HG02852 (cell line): ENCODE measurements at regions not wholly inside any gene's neighbourhood (a gene's known extent, or its start where the extent isn't known, plus 50 kb on each side); places are given as distances from the start of the nearest gene placed in this dataset.

Source experiments
- ATAC-seq: cut with Tn5 transposase; IDR thresholded peaks from one replicate; pipeline ENCODE4 v1.9.1; 2021; ENCODE audit warnings: mild to moderate bottlenecking, moderate library complexity; ENCODE audit not compliant: unreplicated experiment

- ATAC-seq, result no peak
Measured at GRCh38 chr10:78620985-78621799, 447.6 kb upstream of the ZMIZ1 start.

GRCh38 chr10:78623578-78624215, 445.1 kb upstream of the ZMIZ1 start:
- no peak for ATAC-seq

GRCh38 chr10:78624791-78625190, 444.0 kb upstream of the ZMIZ1 start:
- no peak for ATAC-seq

DNA sequence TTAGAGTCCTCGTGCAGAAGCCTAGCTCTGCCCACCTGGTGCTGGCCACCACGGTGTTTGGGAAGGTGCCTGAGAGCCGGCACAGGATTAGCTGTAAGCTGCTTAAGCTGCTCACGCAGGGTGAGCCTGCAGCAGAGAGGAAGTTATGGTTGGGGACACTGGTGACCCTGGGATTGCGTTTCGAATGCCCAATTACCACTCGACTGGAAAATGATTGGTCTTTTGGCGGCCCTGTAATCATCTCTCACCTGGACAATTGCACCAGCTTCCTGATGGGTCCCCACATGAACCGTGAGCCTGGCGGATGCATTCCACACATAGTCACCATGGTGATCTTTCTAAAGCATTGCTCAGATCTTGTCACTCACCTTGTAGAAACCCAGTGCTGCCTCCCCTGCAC, 442.3 kb upstream of the ZMIZ1 start:
- ATAC-seq, result no peak

DNA sequence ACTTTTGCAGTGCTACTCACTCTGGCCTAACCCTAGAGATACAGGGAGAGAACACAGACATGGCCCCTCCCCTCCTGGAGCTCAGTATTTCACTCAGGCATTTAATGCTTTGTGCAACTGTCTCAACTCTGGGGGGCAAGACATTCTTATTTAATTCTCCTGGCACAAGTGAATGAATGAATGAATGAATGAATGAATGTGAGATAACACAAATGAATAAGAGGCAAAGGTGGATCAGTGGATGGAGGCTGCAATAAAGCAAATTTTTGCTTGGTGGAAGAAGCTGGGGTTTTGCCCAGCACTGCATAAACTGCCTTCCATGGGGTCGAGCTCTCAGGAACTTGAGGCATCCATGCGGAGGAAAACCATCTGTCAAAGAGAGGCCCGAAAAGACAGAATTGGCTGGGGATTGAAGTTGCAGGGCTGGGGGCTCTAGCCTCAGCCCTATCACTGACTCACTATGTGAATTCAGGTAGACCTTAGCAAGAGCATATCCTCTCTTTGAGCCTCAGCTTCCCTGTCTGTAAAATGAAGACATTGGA, 441.4 kb upstream of the ZMIZ1 start:
- ATAC-seq, result no peak

GRCh38 chr10:78628976-78629375, 439.8 kb upstream of the ZMIZ1 start:
- no peak for ATAC-seq

GRCh38 chr10:78629773-78630172, 439.0 kb upstream of the ZMIZ1 start:
- no peak for ATAC-seq

DNA sequence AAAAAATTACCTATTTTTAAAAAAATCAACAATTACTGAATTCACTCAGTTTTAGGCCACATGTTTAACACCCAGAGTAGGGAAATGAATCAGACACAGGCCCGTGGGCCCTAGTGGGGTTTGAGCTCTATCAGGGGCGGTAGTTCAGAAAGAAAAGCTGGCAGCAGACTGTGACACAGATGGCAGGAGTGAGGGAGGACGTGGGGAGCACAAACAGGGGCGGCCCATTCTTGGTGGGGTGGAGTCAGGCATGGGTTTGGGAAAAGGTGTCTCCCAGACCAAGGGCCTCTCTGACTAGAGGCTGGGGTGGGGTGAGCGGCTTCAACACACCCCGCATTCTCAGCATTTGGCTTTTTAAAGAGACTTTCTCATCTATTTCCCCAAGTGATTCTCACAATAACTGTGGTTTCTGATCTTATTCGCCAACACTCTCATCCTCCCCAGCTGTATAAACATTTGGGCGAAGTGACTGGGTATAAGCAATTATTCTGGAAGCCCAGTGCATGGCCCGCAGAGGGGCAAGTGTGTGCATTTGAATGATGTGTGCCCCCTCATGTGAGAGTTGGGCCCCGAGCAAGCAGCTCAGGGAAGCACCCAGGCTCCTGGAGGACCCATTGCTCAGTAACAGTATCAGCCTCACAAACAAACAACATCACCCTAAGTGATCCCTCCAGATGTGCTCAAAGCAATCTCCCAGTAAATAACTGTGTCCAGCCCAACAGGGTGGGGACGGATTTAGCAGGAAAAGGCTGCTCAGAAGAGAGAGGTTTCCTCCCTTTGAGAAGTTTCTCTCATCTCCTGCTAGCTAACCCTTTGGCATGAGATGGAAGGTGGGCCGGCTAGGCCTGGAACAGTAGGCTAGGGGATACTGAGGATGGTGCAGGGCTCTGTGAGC, 437.6 kb upstream of the ZMIZ1 start:
- ATAC-seq, result no peak

- peak; percentile 58 for ATAC-seq
Measured at GRCh38 chr10:78634389-78634815, 434.4 kb upstream of the ZMIZ1 start.

- ATAC-seq, result no peak
Measured at GRCh38 chr10:78634835-78635234, 433.9 kb upstream of the ZMIZ1 start.

GRCh38 chr10:78639629-78640028, 429.1 kb upstream of the ZMIZ1 start:
- no peak for ATAC-seq

DNA sequence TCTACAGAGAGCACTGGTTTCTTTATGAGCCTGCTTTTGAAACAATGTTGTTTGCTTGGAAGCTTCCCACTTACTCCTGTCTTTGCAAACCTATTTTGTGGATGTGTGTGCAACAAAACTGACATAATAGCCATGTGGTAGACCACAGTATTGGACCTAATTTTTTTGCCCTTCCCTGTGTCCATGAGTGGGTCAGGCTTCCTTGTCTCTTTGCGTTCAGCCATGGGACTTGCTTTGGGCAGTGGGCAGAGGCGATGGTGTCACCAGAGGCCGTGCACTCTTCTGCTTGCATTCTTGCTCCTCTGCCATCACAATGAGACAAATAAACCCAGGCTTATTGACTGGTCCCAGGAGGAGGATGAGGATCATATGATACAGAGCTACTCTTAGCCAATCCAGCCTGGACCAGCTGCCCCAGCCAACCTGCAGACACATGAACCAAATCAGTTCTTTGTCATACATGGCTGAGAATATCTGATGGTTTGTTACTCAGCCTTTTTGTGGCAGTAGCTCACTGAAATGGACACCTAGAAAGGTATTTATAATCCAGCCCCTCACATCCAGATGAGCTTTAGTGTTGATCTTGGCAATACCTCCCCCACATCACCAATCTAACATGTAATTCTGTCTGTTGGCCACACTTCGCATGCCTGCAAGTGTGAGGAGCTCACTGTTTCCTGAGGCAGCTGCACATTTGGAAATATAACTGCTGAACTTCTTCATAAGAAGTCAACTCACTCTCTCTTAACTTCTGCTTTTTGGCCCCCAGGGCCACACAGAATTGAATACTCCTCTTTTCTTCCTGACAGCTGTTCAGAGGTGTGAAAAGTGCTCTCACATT, 427.8 kb upstream of the ZMIZ1 start:
- ATAC-seq, result no peak

DNA sequence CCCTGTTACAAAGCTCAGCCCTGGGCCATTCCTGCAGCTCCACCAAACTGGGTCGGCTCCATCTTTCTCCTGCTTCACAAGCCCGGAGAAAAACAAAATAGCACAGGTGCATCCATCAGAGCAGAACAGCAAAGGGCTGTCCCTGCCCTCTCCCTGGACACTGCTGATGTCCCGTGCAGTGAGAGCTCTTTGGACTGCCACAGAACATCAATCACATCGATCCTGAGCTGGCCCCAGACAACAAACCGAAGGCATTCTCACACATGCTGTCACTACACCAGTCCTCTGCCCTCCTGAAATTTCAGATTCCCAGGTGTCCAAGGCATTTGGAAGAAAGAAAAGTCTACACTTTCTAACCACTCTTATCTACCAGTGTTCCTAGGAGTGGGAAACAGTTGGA, 427.1 kb upstream of the ZMIZ1 start:
- no peak for ATAC-seq

DNA sequence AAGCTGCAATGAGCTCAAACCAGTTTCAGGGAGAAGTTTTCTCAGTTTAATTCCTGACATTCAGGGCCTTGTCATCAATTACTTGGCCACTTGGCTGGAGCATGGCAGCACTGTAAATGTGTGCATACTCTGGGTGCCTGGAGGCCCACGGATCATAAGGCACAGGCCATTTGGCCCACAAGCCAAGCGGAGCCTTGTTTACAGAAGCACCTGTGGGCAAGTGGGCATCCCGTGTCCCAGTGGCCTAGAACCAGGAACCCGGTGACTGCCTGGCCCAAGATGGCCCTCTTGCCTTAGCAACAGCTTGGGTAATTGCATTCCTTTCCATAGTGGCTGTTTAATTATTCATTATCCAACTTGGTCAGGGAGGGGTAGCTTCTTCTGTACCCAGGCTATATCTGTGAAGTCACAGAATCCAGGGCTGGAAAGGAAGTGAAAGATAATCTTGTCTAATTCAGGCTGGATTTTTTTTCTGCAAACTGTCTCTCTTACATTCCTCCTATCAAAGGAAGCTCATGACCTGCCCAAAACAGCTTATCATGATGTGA, 426.4 kb upstream of the ZMIZ1 start:
- ATAC-seq, result no peak

- ATAC-seq, result no peak
Measured at GRCh38 chr10:78643513-78643912, 425.3 kb upstream of the ZMIZ1 start.

DNA sequence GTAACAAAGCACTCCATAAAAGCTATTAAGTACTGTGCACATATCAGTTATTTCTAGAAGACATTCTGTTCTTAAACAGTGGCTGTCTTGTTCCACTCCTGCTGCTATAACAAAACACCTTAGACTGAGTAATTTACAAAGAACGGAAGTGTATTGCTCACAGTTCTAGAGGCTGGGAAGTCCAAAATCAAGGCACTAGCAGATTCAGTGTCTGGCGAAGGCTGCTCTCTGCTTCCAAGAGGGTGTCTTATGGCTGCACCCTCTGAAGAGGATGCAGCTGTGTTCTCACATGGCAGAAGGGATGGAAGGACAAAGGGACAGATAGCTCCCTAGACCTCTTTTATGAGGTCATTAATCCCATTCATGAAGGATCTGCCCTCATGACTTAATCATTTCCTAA, 424.2 kb upstream of the ZMIZ1 start:
- no peak for ATAC-seq

DNA sequence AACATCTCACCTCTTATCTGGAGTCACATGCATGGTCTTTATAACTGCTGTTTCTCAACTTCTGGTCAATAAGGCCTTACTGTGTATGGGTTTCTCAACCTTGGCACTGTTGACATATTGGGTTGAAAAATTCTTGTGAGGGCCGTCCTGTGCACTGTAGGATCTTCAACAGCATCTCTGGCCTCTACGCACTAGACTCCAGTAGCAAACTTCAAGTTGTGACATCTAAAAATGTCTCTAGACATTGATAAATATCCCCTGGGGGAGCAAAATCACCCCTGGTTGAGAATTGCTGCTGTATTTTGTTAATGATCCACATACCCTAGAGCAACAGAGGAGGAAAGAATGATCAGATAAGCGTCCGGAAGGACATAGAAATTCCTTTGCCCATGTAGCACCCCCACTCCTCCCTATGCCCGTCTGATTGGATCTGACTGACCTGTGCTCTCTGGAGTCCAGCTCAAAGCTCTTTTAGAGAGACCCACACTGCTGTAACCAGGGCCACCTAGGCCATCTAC, 423.5 kb upstream of the ZMIZ1 start:
- no peak for ATAC-seq

- no peak for ATAC-seq
Measured at GRCh38 chr10:78645975-78646374, 422.8 kb upstream of the ZMIZ1 start.

GRCh38 chr10:78648256-78648860, 420.4 kb upstream of the ZMIZ1 start:
- ATAC-seq, result no peak
